HG03460 (cell line): ENCODE measurements at regions not wholly inside any gene's neighbourhood (a gene's known extent, or its start where the extent isn't known, plus 50 kb on each side); places are given as distances from the start of the nearest gene placed in this dataset.

Source experiments
- ATAC-seq: cut with Tn5 transposase; IDR thresholded peaks from one replicate; pipeline ENCODE4 v1.9.1; 2021; ENCODE audit not compliant: unreplicated experiment

DNA sequence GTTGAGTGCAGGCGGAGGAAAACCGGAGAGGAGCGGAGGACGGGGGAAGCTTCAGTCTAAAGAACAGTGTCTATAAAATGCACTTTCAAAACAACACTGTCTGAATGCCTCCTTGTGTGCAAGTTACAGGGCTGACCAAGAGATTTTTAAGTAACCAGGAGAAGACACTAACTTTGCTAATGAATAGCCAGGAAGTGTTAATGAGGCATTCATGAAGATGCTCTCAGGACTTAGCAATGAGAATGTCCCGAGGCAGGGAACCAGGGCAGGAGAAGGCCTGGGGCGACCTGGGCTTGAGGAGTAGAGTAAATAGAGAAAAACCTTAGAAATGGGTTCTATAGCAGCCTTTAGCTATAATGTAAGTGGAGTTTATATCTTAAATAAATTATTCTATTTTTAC, 312.1 kb downstream of the SKIDA1 start:
- no peak for ATAC-seq

DNA sequence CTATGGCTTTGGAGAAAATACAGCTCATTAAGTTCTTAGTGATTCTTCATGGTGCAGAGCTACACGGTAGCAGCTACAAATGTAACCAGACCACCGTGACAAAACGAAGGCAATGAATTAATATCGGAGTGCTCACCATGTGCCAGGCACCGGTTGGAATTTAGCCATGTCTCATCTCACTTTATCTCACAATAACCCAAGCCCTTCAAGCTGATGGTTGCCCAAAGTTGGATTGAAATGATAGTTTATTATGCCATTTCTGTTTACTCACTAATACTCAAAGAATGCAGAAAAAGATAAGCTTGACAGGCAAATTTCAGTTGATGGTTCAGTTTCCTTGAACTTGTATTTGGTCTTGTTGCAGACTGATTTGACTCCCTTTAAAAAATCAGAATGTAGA, 312.6 kb downstream of the SKIDA1 start:
- no peak for ATAC-seq

DNA sequence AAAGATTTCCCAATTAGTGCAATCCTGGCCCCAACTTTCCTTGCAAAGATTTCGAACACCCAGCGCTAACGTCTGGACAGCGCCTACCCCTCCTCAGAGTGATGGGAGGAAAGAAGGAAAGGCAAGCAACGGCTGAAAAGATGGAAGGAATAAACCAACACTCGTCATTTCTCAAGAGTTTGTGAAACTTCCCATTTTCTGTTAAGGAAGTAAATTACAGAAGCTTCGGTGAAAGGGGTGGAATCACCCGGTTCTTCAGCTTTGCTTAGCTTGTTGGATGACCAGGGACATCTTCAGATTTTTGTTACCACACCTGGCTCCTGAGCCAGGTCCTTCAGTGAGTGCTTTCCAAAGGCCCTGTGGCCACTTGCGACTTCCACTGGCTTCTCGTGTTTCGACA, 313.1 kb downstream of the SKIDA1 start:
- no peak for ATAC-seq

DNA sequence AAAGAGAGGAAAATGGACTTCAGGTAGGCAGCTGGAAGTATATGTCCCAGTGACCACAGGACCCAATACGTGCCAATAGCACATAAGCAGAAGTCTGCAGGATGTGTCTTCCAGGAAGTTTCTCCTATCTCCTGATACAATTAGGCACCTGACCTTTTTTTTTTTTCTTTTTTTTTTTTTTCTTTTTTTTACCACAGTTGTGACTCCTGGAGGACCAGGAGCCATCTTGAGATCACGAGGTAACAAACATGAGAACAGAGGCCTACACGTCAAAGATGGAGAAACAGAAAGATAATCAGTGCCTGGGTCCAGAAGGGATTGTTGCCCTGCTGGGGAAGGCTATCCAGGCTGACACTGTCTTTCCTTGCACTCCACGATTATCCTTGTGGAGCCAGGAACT, 312.4 kb upstream of the NEBL start:
- no peak for ATAC-seq

DNA sequence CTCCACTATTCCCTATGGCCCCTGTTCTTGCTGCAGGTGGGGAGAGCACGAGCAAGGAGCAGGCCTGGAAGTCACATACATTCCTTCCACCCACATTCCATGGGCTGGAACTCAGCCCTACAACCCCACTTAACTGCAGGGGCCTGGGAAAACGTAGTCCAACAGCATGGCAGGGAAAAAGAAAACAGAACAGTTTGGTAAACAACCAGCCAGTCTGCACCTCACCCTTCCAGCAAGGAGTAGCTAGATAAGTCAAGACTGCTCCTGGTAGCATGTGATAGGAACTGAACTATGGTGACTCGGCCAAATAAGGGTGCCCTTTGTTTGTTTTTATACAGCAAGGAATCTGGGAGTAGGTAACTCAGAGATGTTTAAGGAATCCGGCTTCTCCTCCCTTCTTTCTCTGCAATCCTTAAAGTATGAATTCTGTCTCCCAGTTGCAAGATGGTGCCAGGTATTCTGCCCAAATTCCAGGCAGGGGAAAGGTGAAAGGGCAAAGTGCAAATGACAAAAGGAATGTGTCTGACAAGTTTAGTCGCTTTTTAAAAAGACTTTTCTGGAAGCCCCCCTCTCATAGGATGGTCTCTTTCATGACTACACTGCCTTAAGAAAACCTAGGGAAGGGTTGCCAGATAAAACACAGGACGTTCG, 311.7 kb upstream of the NEBL start:
- ATAC-seq, result no peak

DNA sequence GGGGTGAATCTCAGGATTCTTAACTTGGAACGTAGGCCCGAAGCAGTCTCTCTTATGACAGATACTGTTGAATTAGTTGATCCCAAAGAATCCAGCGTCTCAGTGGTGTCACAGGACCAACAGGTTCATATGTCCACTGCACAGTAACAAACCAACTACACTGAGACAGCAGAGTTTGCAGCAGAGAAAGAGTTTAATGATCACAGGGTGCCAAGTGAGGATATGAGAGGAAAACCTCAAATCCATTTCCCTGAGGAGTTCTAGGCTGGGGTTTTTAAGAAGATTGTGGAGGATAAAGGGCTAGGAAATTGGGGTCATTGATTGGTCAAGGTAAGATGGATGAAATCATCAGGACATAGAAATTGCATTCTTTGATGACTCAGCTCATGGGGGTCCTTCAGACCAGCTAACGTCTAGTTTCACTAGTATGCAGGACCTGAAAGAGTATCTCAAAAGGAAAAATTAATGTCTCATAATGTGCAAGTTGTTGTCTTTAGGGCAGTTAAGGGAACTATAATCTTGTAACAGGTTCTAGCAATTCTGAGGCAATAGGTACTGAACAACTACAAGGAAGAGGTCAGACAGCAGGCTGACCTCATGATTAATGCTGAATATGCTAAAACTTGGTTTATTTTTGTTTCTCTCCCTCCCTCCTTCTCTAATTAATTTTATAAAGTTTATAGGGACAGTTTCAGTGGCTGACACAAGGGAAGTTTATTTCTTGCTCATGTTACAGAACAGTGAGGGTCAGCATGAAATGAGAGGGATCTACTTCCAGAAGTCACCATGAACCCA, 310.9 kb upstream of the NEBL start:
- no peak for ATAC-seq

DNA sequence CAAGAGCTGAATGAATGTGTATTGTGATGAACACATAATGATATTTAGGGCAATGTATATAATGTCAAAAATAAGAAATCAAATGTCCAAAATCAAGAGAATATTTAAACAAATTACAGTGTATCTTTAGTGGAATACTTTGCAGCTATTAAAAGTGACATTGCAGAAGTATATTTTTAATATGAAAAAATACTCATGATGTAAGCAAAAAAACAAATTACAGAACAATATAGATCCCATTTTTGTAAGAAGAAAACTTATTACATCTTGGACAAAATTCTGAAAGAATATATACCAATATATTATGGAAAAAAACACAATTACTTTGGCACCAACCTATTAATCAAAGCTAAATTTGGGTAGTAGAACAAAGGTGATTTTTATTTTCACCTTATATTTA, 308.2 kb upstream of the NEBL start:
- ATAC-seq, result no peak

DNA sequence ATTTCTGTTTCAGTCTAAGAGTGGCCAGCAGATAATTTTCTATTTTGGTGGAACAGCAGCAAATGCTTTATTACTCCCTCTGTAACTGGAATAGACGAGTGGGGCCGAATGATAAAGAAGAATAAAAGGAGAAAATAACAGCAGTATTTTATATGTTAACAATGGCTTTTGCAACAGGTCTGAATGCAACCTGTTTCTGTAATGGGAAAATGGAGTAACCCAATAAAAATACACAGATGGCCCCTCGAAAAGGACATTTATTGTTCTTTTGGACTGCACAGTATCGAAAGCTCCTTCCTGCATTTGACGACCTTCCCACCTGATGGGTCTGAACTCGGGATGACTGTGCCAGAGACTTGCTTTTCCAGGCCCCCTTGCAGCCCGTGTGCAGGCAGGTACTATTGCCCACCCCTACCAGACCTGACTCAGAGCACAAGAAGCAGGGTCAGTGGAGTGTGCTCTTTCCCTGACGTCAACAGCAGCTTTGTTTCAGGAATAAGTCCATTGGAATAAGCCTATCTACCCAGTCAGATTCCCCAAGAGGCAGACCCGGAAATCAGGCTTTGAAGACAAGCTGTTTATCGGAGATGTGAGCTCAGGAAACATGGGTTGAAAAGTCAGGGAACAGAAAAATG, 306.5 kb upstream of the NEBL start:
- ATAC-seq, result no peak

DNA sequence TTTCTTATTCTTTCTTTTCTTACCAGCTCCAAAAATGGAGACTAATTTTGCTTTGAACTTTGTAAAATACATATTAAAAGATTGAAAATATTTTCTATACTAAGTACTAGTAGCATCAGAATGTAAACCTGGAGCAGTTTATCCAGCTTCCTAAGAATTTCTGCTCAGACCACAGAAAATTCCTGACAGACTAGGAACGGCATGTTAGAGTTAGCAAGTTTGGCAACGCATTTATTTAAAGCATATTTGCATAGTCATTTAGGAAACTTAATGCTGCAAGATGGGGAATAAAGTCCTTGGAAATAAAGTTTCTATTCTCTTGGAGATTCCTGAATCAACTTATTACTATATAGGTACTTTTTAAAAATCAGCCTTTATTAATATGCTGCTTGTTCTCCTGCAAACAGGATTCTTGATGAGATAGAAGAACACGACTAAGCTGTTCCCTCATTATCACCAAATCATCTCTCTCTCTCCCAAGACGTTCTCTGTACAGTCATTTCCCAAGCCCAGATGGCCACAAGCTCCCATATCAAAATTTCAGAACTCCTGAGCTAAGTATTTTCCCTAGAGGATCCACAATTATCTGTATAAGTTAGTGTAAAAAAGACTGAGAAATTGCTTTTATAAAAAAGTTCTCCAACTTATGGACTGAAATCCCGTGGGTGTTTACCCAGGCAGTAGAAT, 305.8 kb upstream of the NEBL start:
- no peak for ATAC-seq

DNA sequence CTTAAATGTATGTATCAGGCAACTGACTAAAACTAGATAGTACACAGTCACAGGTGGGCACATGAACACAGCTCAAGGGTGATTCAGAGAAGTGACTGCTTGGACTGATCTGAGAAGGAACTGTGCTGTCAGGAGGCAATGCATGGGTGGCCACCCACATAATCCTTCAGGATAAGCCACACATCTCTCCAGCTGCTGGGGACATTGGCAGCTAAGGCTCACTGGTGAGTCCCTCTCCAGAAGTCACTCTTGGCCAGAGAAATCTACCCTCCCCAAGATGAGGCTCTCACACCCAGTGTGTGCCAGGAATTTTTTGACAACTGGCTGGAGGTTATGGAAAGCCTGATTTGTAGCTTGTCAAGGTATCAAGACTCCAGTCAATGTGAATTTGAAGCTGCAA, 302.4 kb upstream of the NEBL start:
- ATAC-seq, result no peak

DNA sequence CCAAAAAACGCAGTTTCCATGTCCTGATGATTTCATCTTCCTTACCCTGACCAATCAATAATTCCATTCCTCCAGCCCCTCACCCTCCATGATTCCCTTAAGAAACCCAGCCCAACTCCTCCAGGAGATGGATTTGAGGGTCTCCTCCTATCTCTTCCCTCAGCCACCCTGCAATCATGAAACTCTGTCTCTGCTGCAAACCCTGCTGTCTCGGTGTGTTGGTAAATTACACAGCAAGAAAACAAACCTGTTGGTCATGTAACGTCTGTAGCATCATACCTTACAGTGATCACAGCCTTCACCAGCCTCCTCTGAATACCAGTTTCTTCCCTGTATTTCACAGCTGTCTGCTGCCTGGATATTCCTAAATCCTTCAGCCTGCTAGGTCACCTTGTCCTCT, 300.7 kb upstream of the NEBL start:
- no peak for ATAC-seq

DNA sequence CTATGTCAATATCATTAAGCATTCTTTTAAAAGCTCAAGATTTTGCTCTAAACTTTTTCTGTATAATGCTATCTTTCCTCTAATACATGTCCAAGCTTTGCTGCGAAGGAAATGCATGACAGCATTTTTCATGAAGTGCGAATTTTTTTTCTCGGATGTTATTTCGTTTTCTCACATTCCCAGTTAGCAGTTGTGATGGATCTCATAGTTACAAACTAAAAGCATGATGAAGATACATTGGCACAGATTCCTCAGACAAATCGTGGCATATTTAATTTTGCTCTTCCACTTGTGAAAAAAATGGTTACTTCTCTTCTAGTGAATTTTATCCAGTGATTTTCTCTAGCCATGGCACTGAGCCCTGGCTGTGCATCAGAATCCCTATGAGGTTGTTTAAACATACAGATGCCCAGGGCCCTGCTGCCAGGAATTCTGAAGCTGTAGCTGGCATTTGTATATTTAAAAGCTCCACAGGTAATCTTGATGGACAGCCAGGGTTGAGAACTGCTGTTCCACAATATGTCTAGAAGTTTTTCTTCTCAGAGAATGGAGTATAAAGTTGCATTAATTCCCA, 299.8 kb upstream of the NEBL start:
- ATAC-seq, result no peak

DNA sequence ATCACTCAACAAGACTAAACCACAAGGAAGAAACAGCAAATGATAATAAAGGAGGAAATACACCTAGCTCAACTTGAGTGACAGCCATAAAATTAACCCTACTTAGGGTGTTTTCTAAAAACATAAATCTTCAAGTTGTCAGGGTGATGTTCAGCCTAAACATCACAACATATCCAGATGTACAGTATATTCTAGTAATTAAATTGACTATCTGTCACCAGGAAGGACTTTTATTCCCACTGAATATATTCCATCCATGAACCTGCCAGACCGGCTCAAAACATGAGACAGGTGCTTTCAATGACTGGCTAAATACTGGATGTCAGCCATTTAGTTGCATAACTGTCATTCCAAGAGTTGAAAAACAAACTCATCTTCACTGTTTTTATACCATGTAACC, 298.1 kb upstream of the NEBL start:
- ATAC-seq, result no peak

DNA sequence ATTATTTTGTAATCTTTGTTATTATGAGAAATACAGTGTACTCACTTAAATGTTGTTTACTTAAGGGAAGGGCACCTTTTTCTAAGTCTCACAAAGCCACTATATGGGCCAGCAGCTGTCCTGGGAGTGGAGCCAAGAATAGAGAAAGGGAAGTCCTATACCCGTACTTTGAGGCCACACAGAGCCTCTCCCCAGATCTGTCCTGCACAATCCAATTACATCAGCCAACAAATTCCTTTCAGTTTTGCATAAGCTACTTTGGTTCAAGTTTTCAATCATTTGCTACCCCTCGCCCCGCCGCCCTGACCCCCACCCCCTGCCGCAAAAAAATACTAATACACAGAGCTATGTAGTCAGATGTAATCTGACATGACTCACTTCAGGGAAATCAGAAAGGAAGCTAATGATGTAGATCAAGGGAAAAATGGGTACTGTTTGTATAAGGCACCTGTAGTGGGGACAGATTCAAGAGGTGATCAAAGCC, 297.4 kb upstream of the NEBL start:
- no peak for ATAC-seq

DNA sequence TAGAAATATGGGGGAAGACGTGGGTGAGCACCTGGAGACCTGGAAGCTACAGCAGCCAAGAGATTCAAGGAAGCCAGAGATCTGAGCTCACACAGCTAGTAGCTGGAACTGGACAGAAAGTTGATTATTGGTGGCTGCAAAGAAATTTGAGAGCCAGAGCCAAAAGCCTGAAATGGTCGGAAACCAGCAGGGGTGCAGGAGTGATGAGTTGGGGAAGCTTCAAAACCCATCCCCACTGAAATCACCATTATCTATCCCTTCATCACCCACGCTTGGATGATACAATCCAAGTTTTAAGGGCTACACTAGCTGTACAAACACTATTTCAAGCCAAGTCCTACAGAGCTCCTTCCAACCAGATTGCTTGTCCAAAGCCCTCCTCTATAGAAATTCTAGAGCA, 296.1 kb upstream of the NEBL start:
- no peak for ATAC-seq

DNA sequence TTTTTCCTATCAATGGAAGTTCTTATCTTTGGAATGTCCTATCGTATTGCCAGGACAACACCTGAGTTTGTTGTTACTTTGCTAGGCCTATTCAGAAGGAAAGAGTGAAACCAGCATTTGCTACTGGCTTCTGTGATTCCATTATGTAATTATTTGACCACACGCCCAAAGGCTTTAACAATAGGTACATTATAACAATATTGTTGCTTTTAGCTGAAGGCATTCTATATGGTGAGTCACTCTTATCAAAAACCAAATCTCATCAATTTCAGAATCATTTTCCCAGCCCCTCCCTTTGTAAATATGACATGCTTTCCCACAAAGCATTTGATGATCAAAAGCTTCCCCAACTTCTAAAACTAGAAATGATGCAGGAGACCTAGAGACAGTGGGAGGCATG, 294.4 kb upstream of the NEBL start:
- ATAC-seq, result no peak

DNA sequence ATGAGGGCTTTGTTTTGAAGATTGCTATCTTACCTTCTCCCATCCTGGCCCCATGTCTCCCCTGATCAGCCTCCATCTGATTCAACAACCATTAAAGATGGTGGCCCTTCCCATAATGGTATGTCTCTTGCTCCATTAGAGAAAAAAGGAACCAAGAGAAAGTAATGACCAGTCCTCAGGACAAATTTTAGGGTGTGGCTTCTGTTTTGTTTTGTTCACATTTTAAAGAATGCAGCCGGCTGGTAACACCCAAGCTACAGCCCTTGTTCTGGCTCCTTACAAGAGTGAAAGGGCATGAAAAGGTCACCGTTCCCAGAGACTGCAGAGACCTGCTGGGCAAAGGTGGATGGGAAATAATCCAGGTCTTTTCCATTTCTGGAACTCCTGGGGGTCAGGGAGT, 287.9 kb upstream of the NEBL start:
- no peak for ATAC-seq

DNA sequence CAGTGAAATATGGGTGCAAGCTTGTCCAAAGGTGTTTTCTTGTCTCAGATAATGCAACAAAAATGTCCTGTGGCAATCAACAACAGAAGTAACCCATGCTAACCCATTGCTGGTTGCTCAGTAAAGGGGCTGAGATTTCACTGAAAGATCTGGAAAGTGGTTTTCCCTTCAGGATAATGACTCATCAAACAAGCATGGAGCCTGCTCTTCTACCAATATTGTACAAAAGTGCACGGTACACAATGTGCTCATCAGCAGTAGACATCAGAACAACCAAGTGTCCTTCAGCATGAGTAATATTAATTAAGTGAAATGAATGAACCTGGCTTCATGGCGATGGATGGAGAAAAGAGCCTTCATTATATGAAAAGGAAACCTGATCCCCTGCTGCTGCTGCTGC, 287.1 kb upstream of the NEBL start:
- no peak for ATAC-seq

DNA sequence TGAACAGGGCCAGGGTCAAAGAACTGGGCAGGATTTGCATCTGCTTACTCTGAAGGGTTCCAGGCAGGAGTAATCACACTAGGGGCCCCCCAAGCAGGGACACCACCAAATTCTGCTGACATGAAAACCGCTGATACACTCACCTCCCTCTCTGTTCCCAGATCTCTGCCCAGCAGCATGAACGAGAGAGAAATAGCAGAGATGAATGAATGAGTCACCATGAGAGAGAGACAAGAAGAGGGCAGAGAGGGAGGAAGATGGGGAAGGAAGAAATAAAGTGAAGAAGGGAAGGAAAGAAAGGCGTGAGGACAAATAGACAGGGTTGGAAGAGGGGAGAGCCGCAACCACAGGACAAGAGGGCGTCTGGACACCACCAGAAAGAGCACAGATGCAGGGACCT, 285.9 kb upstream of the NEBL start:
- ATAC-seq, result no peak

DNA sequence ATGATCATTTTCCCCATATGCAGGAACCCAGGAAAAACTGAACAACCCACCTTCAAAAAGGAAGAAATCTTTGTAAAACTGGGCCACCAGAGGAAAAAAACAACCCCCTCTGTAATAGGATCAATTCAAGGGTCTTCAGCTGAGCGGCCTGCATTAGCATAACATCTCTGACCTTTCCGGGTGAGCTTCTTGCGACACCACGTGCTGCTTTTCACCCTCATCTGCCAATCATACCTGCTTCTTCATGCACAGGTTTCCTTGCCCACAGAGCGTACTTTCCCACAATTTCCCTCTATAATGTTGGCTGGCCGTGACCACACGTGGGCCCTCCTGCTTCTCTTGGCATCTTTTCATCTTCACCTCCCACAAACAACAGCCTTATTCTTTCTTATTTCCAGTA, 284.3 kb upstream of the NEBL start:
- ATAC-seq, result no peak

DNA sequence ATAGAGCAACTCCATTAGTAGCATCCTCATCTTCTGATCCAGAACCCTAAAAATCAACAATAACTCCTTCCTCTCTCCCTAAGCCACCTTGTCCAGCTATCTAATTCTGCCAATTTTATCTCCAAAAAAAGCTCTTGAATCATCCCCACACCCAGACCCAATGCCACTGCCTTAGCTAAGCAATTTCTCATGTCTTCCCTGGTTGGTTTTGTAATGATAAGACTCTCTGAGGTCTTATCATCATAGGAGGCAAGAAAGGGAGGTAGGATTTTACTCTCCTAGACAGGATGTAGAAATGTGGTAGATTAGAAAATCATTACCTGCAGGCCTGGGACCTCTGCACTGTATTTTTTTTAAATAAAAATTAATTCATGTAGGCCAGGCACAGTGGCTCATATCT, 283.5 kb upstream of the NEBL start:
- no peak for ATAC-seq
